Epithelial cell of esophagus (primary cell): ENCODE measurements at regions not wholly inside any gene's neighbourhood (a gene's known extent, or its start where the extent isn't known, plus 50 kb on each side); places are given as distances from the start of the nearest gene placed in this dataset.
"Not testable (repeated sequence)": the region's sequence is repeated elsewhere in the genome, so short reads cannot be mapped to it uniquely, and the experiment has no call there.

Experiments used
- DNase-seq: peaks from one replicate; pipeline ENCODE4 v3.0.0; 2010; ENCODE audit warnings: low read depth
- H3K4me3 ChIP-seq: 2 replicates; pipeline ENCODE4 v1.5.1; 2011; ENCODE audit warnings: mild to moderate bottlenecking, low read length, control low read depth
- CTCF ChIP-seq: IDR thresholded peaks from 2 replicates; pipeline ENCODE4 v1.5.1; 2011; ENCODE audit warnings: low read depth, mild to moderate bottlenecking, low read length, control low read depth, inconsistent platforms; ENCODE audit not compliant: insufficient read depth; ENCODE audit errors: missing control alignments

DNA sequence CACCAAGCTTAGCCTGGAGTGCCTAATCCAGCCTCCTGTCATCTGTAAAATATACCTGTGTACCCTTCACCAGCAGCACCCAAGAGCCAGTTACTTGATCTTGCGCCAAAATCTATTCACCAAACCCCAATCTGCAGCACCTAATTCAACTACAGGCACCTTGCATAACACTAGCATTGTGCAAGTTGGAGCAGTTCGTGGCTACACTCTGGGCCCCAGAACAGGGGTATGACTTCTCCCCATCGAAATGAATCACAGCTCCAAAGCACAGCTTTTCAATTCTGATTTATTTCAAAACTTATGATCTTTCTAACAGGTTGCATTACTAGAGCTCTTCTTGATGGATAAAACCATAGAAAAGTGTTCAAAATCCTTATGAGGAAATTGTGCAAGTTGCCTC, 100.4 kb upstream of the TCF21 start:
- no peak for TF ChIP-seq CTCF
- no peak overlapping the region for H3K4me3 ChIP-seq
- peak; percentile 29 for DNase-seq

DNA sequence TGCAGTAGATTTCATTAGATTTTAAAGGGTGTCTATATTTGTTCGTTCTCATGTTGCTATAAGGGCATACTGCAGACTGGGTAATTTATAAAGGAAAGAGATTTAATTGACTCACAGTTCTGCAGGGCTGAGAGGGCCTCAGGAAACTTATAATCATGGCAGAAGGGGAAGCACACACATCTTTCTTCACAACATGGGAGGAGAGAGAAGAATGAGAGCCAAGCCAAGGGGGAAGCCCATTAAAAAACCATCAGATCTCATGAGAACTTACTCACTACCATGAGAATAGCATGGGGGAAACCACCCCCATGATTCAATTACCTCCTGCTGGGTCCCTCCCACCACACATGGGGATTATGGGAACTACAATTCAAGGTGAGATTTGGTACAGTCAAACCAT, 99.5 kb upstream of the TCF21 start:
- not testable (repeated sequence) for H3K4me3 ChIP-seq, DNase-seq

- not testable (repeated sequence) for DNase-seq, H3K4me3 ChIP-seq
Observed at GRCh38 chr6:133790756-133791155, 98.2 kb upstream of the TCF21 start.

GRCh38 chr6:133795051-133795450, 93.9 kb upstream of the TCF21 start:
- not testable (repeated sequence) for H3K4me3 ChIP-seq, DNase-seq

DNA sequence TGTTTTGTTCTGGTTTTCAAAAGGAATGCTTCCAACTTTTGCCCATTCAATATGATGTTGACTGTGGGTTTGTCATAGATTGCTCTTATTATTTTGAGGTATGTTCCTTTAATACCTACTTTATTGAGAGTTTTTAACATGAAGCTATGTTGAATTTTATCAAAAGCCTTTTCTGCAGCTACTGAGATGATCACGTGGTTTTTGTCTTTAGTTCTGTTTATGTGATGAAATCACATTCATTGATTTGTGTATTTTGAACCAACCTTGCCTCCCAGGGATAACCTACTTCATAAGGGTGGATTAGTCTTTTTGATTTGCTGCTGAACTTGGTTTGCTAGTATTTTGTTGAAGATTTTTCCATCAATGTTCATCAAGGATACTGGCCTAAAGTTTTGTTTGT, 92.7 kb upstream of the TCF21 start:
- DNase-seq, result no peak
- H3K4me3 ChIP-seq, result no peak overlapping the region
- no peak for TF ChIP-seq CTCF

DNA sequence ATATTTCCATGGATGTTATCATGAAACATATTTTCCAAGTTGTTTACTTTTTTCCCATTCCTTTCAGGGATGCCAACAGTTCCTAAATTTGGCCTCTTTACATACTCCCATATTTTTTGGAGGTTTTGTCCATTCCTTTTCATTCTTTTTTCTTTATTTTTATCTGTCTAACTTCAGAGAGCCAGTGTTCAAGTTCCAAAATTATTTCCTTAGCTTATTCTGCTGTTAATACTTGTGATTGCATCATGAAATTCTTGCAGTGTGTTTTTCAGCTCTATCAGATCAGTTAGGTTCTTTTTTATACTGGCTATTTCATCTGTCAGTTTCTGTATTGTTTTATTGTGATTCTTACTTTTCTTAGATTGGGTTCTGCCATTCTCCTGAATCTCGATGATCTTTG, 89.9 kb upstream of the TCF21 start:
- TF ChIP-seq CTCF, result no peak
- H3K4me3 ChIP-seq, result no peak overlapping the region
- no peak for DNase-seq

DNA sequence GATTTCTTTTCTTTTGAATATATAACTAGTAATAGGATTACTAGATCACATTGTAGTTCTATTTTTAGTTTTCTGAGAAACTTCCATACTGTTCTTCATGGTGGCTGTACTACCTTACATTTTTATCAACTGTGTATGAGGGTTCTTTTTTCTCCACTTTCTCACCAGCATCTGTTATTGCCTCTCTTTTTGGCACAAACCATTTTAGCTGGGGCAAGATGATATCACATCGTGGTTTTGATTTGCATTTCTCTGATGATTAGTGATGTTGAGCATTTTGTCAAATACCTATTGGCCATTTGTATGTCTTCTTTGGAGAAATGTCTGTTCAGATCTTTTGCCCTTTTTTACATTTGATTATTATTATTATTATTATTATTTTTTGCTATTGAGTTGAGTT, 86.1 kb upstream of the TCF21 start:
- DNase-seq, result no peak
- H3K4me3 ChIP-seq, result no peak overlapping the region
- TF ChIP-seq CTCF, result no peak

DNA sequence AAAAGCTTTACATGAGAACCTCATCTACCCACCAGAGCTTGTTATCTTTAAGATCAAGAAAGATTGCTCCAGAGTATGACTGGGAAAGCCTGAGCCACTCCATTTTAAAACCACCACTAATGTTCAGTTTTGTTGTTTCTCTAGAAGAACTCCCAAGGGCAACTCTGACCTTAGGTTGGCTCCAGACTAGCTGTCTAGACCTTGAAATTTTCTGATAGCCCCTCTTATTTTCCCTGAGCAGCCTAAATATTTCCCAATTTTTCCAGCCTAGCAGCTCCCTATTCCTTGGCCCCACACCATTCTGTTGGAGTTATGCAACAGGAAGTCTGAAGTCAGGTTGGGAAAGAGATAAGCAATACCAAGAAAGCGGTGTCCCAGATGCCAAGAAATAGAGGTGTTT, 84.6 kb upstream of the TCF21 start:
- peak; percentile 33 for DNase-seq
- TF ChIP-seq CTCF, result no peak
- no peak overlapping the region for H3K4me3 ChIP-seq

DNA sequence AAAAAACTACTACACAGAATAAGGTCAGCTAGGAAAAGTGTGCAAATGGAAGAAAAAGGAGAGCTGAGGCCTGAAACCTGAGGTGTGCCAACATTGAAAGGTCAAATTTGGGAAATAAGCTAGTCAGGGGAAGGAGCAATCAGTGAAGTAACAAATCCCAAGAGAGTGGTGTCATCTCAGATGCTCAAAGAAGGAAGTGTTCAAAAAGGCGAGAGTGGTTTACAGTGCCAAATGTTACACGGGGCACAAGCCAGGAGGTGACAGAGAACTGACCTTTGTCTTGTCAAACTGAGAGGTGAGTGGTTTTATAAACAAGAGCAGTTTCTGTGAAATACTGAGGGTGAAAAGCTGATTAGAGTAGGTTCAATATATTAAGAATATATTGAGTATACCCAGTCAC, 83.0 kb upstream of the TCF21 start:
- no peak for DNase-seq
- H3K4me3 ChIP-seq, result no peak overlapping the region

More for the DNA sequence above, 83.0 kb upstream of the TCF21 start:
- TF ChIP-seq CTCF, result no peak
